ENCODE measurements at regions not wholly inside any gene's neighbourhood (a gene's known extent, or its start where the extent isn't known, plus 50 kb on each side); places are given as distances from the start of the nearest gene placed in this dataset.

- intact Hi-C loops (cut with micrococcal nuclease): no loop called here
- CTCF ChIA-PET: no interaction called here
- Mint-ChIP-seq H3K9me3 (no peaks in the 10 kb centered on the region), H3K4me1 (ENCODE audit: low read depth) (no peaks in the 10 kb centered on the region), H3K27ac (no peak overlapping the region), H3K4me3 (no peak overlapping the region), H3K27me3 (no peaks in the 10 kb centered on the region), H3K36me3 (ENCODE audit: low read depth) (no peaks in the 10 kb centered on the region)
- DNase-seq (no peak), ATAC-seq (no peak)
- POLR2A ChIA-PET: interaction anchor here (0.5 kb wide), 1 partner anchor 9 kb away, joined by 5 read pairs; no protein-coding TSS in a partner anchor
- no peak for TF ChIP-seq CTCF (IDR thresholded peaks at IDR 0.05)
Observed at GRCh38 chr1:194114288-194114687, 927.9 kb upstream of the B3GALT2 start.

GRCh38 chr1:194105381-194105780 lies 919.0 kb upstream of the B3GALT2 start:
- H3K9me3 Mint-ChIP-seq: peaks cover 4% of the 10 kb centered on the region
- no peaks in the 10 kb centered on the region for H3K36me3 Mint-ChIP-seq (ENCODE audit: low read depth)
- intact Hi-C loops (cut with micrococcal nuclease): no loop called here
- ATAC-seq: no peak
- POLR2A ChIA-PET: no interaction called here
- CTCF ChIA-PET: no interaction called here
- H3K4me3 Mint-ChIP-seq: no peak overlapping the region
- no peak for TF ChIP-seq CTCF (IDR thresholded peaks at IDR 0.05)
- H3K27ac Mint-ChIP-seq: no peak overlapping the region
- peaks cover 3% of the 10 kb centered on the region for H3K4me1 Mint-ChIP-seq (ENCODE audit: low read depth)
- no peaks in the 10 kb centered on the region for H3K27me3 Mint-ChIP-seq
- DNase-seq: no peak

GRCh38 chr1:194104247-194104844 lies 917.9 kb upstream of the B3GALT2 start:
- intact Hi-C loops (cut with micrococcal nuclease): no loop called here
- no peaks in the 10 kb centered on the region for H3K27me3 Mint-ChIP-seq
- no peak overlapping the region for H3K4me3 Mint-ChIP-seq
- no peak overlapping the region for H3K27ac Mint-ChIP-seq
- peaks cover 4% of the 10 kb centered on the region for H3K9me3 Mint-ChIP-seq
- ChIA-PET POLR2A (interaction anchor here (0.5 kb wide), 1 partner anchor 95 kb away, joined by 4 read pairs; no protein-coding TSS in a partner anchor), CTCF (no interaction called here)
- H3K4me1 Mint-ChIP-seq (ENCODE audit: low read depth): peaks cover 3% of the 10 kb centered on the region
- ATAC-seq (no peak), DNase-seq (no peak)
- no peak for TF ChIP-seq CTCF (IDR thresholded peaks at IDR 0.05)
- no peaks in the 10 kb centered on the region for H3K36me3 Mint-ChIP-seq (ENCODE audit: low read depth)

- intact Hi-C loops (cut with micrococcal nuclease): no loop called here
- no peak overlapping the region for H3K27ac Mint-ChIP-seq
- ATAC-seq: no peak
- POLR2A ChIA-PET: interaction anchor here (0.5 kb wide), 1 partner anchor 95 kb away, joined by 4 read pairs; no protein-coding TSS in a partner anchor
- no peaks in the 10 kb centered on the region for H3K27me3 Mint-ChIP-seq
- DNase-seq: no peak
- peaks cover 3% of the 10 kb centered on the region for H3K4me1 Mint-ChIP-seq (ENCODE audit: low read depth)
- no peak overlapping the region for H3K4me3 Mint-ChIP-seq
- peaks cover 4% of the 10 kb centered on the region for H3K9me3 Mint-ChIP-seq
- CTCF ChIA-PET: no interaction called here
- TF ChIP-seq CTCF (IDR thresholded peaks at IDR 0.05): no peak
- no peaks in the 10 kb centered on the region for H3K36me3 Mint-ChIP-seq (ENCODE audit: low read depth)
Observed at GRCh38 chr1:194103516-194104246, 917.3 kb upstream of the B3GALT2 start.

- Mint-ChIP-seq H3K4me3 (no peak overlapping the region), H3K36me3 (ENCODE audit: low read depth) (no peaks in the 10 kb centered on the region), H3K9me3 (peaks cover 4% of the 10 kb centered on the region), H3K4me1 (ENCODE audit: low read depth) (peaks cover 3% of the 10 kb centered on the region), H3K27me3 (no peaks in the 10 kb centered on the region), H3K27ac (no peak overlapping the region)
- ChIA-PET CTCF (no interaction called here), POLR2A (no interaction called here)
- TF ChIP-seq CTCF (IDR thresholded peaks at IDR 0.05): no peak
- ATAC-seq: no peak
- DNase-seq: no peak
- intact Hi-C loops (cut with micrococcal nuclease): no loop called here
Observed at GRCh38 chr1:194103101-194103500, 916.7 kb upstream of the B3GALT2 start.
